ENCODE measurements at regions not wholly inside any gene's neighbourhood (a gene's known extent, or its start where the extent isn't known, plus 50 kb on each side); places are given as distances from the start of the nearest gene placed in this dataset.
"Not testable (repeated sequence)": the region's sequence is repeated elsewhere in the genome, so short reads cannot be mapped to it uniquely, and the experiment has no call there.

DNA sequence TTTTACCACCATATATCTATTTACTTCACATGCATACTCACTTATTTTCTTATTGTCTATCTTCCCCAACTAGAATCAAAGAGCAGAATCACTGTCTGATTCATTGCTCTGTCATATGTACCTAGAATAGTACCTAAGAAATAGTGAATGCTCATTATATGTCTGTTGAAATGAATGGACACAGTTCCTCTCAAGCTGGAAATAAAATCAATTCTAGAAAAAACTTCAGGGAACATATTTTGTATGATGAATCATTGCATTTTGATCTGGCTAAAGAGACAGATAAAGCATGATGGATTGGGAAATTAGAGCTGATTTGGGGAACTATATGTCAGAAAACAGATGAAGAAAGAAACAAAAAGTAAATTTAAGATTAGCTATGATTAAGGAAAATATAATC lies 623.3 kb downstream of the C12orf50 start:
- Histone ChIP-seq H3K4me1 (ENCODE audit: control insufficient read depth in 1 of 2, insufficient read depth in 1 of 2, low read depth in 1 of 2, low read length in 1 of 2) (no peaks in the 10 kb centered on the region), H3K4me3 (ENCODE audit: low read depth in 1 of 2, low read length in 1 of 2) (no peak overlapping the region), H3K9me3 (no peaks in the 10 kb centered on the region), H3K36me3 (no peaks in the 10 kb centered on the region), H3K27ac (no peak overlapping the region), H3K27me3 (no peaks in the 10 kb centered on the region)
- TF ChIP-seq, protein P1, sequence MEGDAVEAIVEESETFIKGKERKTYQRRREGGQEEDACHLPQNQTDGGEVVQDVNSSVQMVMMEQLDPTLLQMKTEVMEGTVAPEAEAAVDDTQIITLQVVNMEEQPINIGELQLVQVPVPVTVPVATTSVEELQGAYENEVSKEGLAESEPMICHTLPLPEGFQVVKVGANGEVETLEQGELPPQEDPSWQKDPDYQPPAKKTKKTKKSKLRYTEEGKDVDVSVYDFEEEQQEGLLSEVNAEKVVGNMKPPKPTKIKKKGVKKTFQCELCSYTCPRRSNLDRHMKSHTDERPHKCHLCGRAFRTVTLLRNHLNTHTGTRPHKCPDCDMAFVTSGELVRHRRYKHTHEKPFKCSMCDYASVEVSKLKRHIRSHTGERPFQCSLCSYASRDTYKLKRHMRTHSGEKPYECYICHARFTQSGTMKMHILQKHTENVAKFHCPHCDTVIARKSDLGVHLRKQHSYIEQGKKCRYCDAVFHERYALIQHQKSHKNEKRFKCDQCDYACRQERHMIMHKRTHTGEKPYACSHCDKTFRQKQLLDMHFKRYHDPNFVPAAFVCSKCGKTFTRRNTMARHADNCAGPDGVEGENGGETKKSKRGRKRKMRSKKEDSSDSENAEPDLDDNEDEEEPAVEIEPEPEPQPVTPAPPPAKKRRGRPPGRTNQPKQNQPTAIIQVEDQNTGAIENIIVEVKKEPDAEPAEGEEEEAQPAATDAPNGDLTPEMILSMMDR (IDR thresholded peaks at IDR 0.05) = no peak

- H3K27ac ChIP-seq; H3K36me3 ChIP-seq; H3K27me3 ChIP-seq; H3K4me1 ChIP-seq (ENCODE audit: control insufficient read depth in 1 of 2, insufficient read depth in 1 of 2, low read depth in 1 of 2, low read length in 1 of 2); H3K9me3 ChIP-seq; H3K4me3 ChIP-seq (ENCODE audit: low read depth in 1 of 2, low read length in 1 of 2): not testable (repeated sequence)
These were observed 635.0 kb downstream of the C12orf50 start for GRCh38 chr12:87394168-87394567.

DNA sequence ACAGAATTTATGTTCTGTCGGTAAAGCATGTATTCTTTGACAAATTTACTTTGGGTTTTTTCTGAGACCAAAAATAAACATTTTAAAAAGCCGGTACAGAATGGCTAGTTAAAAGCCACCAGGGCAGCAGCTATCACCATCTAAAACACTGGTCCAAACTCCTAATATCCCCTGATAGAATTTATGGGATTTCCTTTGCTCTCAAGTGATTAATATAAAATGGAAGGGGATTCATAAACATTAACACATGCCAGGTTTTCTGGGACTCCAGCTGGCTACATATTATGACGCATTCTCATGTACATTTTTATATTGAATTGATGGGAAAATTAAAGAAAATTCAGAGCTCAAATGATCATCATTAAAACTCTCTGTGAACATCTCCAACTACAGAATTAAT lies 640.8 kb downstream of the C12orf50 start:
- no peak overlapping the region for H3K4me3 ChIP-seq (ENCODE audit: low read depth in 1 of 2, low read length in 1 of 2)
- TF ChIP-seq, protein P1 (IDR thresholded peaks at IDR 0.05) = no peak
- no peaks in the 10 kb centered on the region for H3K9me3 ChIP-seq
- no peaks in the 10 kb centered on the region for H3K36me3 ChIP-seq
- H3K27ac ChIP-seq = no peak overlapping the region
- H3K4me1 ChIP-seq (ENCODE audit: control insufficient read depth in 1 of 2, insufficient read depth in 1 of 2, low read depth in 1 of 2, low read length in 1 of 2) = no peaks in the 10 kb centered on the region
- H3K27me3 ChIP-seq = no peaks in the 10 kb centered on the region

GRCh38 chr12:87385322-87385721 lies 643.9 kb downstream of the C12orf50 start:
- TF ChIP-seq, protein P1 (IDR thresholded peaks at IDR 0.05) = no peak
- Histone ChIP-seq H3K4me3 (ENCODE audit: low read depth in 1 of 2, low read length in 1 of 2) (no peak overlapping the region), H3K9me3 (no peaks in the 10 kb centered on the region), H3K27me3 (no peaks in the 10 kb centered on the region), H3K4me1 (ENCODE audit: control insufficient read depth in 1 of 2, insufficient read depth in 1 of 2, low read depth in 1 of 2, low read length in 1 of 2) (no peaks in the 10 kb centered on the region), H3K36me3 (no peaks in the 10 kb centered on the region), H3K27ac (no peak overlapping the region)

DNA sequence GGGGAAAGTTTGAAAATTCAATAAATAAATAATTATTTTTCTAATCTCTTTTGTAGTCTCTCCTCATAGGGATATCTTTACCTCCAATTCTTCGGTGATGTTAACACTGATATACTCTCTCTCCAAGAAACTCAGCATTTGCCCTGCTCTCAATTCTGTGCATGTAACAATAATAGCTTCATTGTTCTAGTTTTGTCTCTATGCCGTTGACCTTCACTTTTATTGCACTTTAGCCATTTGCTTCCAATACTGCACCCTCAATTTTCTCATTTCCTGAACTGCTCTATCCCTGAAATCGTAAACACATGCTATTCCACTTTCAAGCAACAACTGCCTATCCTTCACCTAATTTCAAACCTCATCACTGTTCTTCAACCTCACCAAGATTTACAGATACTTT lies 645.0 kb downstream of the C12orf50 start:
- Histone ChIP-seq H3K27ac (no peak overlapping the region), H3K36me3 (no peaks in the 10 kb centered on the region), H3K27me3 (no peaks in the 10 kb centered on the region), H3K4me1 (ENCODE audit: control insufficient read depth in 1 of 2, insufficient read depth in 1 of 2, low read depth in 1 of 2, low read length in 1 of 2) (no peaks in the 10 kb centered on the region), H3K4me3 (ENCODE audit: low read depth in 1 of 2, low read length in 1 of 2) (no peak overlapping the region), H3K9me3 (no peaks in the 10 kb centered on the region)
- TF ChIP-seq, protein P1 (IDR thresholded peaks at IDR 0.05) = no peak

GRCh38 chr12:87383680-87384079 lies 645.5 kb downstream of the C12orf50 start:
- H3K36me3 ChIP-seq = no peaks in the 10 kb centered on the region
- H3K27me3 ChIP-seq = no peaks in the 10 kb centered on the region
- no peak overlapping the region for H3K27ac ChIP-seq
- no peak overlapping the region for H3K4me3 ChIP-seq (ENCODE audit: low read depth in 1 of 2, low read length in 1 of 2)
- TF ChIP-seq, protein P1 (IDR thresholded peaks at IDR 0.05) = no peak
- no peaks in the 10 kb centered on the region for H3K4me1 ChIP-seq (ENCODE audit: control insufficient read depth in 1 of 2, insufficient read depth in 1 of 2, low read depth in 1 of 2, low read length in 1 of 2)
- no peaks in the 10 kb centered on the region for H3K9me3 ChIP-seq
